ENCODE measurements at regions not wholly inside any gene's neighbourhood (a gene's known extent, or its start where the extent isn't known, plus 50 kb on each side); places are given as distances from the start of the nearest gene placed in this dataset.
"Not testable (repeated sequence)": the region's sequence is repeated elsewhere in the genome, so short reads cannot be mapped to it uniquely, and the experiment has no call there.

- DNase-seq: no peak
Observed at GRCh38 chr21:35179990-35180540, 131.0 kb upstream of the RUNX1 start.

GRCh38 chr21:35178827-35179226 lies 129.7 kb upstream of the RUNX1 start:
- no peak for DNase-seq

GRCh38 chr21:35178098-35178497 lies 129.0 kb upstream of the RUNX1 start:
- no peak for DNase-seq

GRCh38 chr21:35172231-35172630 lies 123.1 kb upstream of the RUNX1 start:
- DNase-seq: no peak

GRCh38 chr21:35171385-35171784 lies 122.3 kb upstream of the RUNX1 start:
- DNase-seq: no peak

GRCh38 chr21:35170818-35171217 lies 121.7 kb upstream of the RUNX1 start:
- no peak for DNase-seq

GRCh38 chr21:35170244-35170643 lies 121.1 kb upstream of the RUNX1 start:
- DNase-seq: no peak

- DNase-seq: no peak
Observed at GRCh38 chr21:35169574-35169973, 120.5 kb upstream of the RUNX1 start.

- no peak for DNase-seq
Observed at GRCh38 chr21:35168735-35169134, 119.6 kb upstream of the RUNX1 start.

- no peak for DNase-seq
Observed at GRCh38 chr21:35164971-35165483, 115.9 kb upstream of the RUNX1 start.

GRCh38 chr21:35164380-35164779 lies 115.3 kb upstream of the RUNX1 start:
- no peak for DNase-seq

- DNase-seq: no peak
Observed at GRCh38 chr21:35163411-35163810, 114.3 kb upstream of the RUNX1 start.

- DNase-seq: no peak
Observed at GRCh38 chr21:35162831-35163230, 113.7 kb upstream of the RUNX1 start.

GRCh38 chr21:35159881-35160280 lies 110.8 kb upstream of the RUNX1 start:
- DNase-seq: no peak

- not testable (repeated sequence) for DNase-seq
Observed at GRCh38 chr21:35157374-35157773, 108.3 kb upstream of the RUNX1 start.

- DNase-seq: no peak
Observed at GRCh38 chr21:35156293-35157278, 107.5 kb upstream of the RUNX1 start.

- DNase-seq: no peak
Observed at GRCh38 chr21:35154788-35155187, 105.7 kb upstream of the RUNX1 start.

GRCh38 chr21:35153671-35154070 lies 104.6 kb upstream of the RUNX1 start:
- no peak for DNase-seq

- DNase-seq: no peak
Observed at GRCh38 chr21:35150562-35151226, 101.6 kb upstream of the RUNX1 start.

- no peak for DNase-seq
Observed at GRCh38 chr21:35149698-35150097, 100.6 kb upstream of the RUNX1 start.

GRCh38 chr21:35147439-35147838 lies 98.3 kb upstream of the RUNX1 start:
- DNase-seq: no peak

GRCh38 chr21:35145626-35146233 lies 96.6 kb upstream of the RUNX1 start:
- DNase-seq: no peak

GRCh38 chr21:35144978-35145377 lies 95.9 kb upstream of the RUNX1 start:
- DNase-seq: no peak
